GM12874 (cell line): ENCODE measurements at regions not wholly inside any gene's neighbourhood (a gene's known extent, or its start where the extent isn't known, plus 50 kb on each side); places are given as distances from the start of the nearest gene placed in this dataset.

Experiments
- CTCF ChIP-seq: IDR thresholded peaks from 2 replicates; pipeline ENCODE4 v1.5.1; 2011; ENCODE audit warnings: low read depth, mild to moderate bottlenecking, control low read depth, low read length, moderate library complexity; ENCODE audit not compliant: insufficient read depth

GRCh38 chr20:24359321-24360027 lies 110.0 kb upstream of the SYNDIG1 start:
- TF ChIP-seq CTCF: no peak

GRCh38 chr20:24357931-24358330 lies 111.5 kb upstream of the SYNDIG1 start:
- TF ChIP-seq CTCF: no peak

- TF ChIP-seq CTCF: no peak
Measured at GRCh38 chr20:24357177-24357576, 112.3 kb upstream of the SYNDIG1 start.

- TF ChIP-seq CTCF: no peak
Measured at GRCh38 chr20:24353135-24353690, 116.2 kb upstream of the SYNDIG1 start.

- no peak for TF ChIP-seq CTCF
Measured at GRCh38 chr20:24350923-24351368, 118.5 kb upstream of the SYNDIG1 start.

- no peak for TF ChIP-seq CTCF
Measured at GRCh38 chr20:24341781-24342180, 127.6 kb upstream of the SYNDIG1 start.

- no peak for TF ChIP-seq CTCF
Measured at GRCh38 chr20:24340933-24341332, 128.5 kb upstream of the SYNDIG1 start.
